BE2C (cell line): ENCODE measurements at regions not wholly inside any gene's neighbourhood (a gene's known extent, or its start where the extent isn't known, plus 50 kb on each side); places are given as distances from the start of the nearest gene placed in this dataset.

Source experiments
- DNase-seq: peaks from one replicate; pipeline ENCODE4 v3.0.0-alpha.2; 2020
- H3K27me3 ChIP-seq: fragments of 250-450 bp; sonication (Bioruptor Pico); 2 replicates; pipeline ENCODE4 v1.5.1; 2020; ENCODE audit warnings: mild to moderate bottlenecking
- H3K36me3 ChIP-seq: fragments of 250-450 bp; sonication (Bioruptor Pico); 2 replicates; pipeline ENCODE4 v1.5.1; 2020; ENCODE audit warnings: mild to moderate bottlenecking
- H3K4me1 ChIP-seq: fragments of 250-450 bp; sonication (Bioruptor Pico); 2 replicates; pipeline ENCODE4 v1.5.1; 2020
- H3K4me3 ChIP-seq: 2 replicates; pipeline ENCODE4 v1.5.1; 2011; ENCODE audit warnings: low read depth, low read length
- H3K9me3 ChIP-seq: fragments of 250-450 bp; sonication (Bioruptor Pico); 2 replicates; pipeline ENCODE4 v1.5.1; 2020
- CTCF ChIP-seq: IDR thresholded peaks from 2 replicates; pipeline ENCODE4 v1.5.1; 2012; ENCODE audit warnings: mild to moderate bottlenecking, low read depth, low read length

- Histone ChIP-seq H3K9me3 (no peaks in the 10 kb centered on the region), H3K27me3 (no peaks in the 10 kb centered on the region), H3K4me3 (no peak overlapping the region), H3K36me3 (no peaks in the 10 kb centered on the region), H3K4me1 (no peaks in the 10 kb centered on the region)
- no peak for TF ChIP-seq CTCF
- DNase-seq: no peak
These were observed 316.6 kb upstream of the CHST9 start for GRCh38 chr18:27501671-27502070.

- Histone ChIP-seq H3K4me1 (no peaks in the 10 kb centered on the region), H3K27me3 (no peaks in the 10 kb centered on the region), H3K36me3 (no peaks in the 10 kb centered on the region), H3K9me3 (no peaks in the 10 kb centered on the region), H3K4me3 (no peak overlapping the region)
- no peak for DNase-seq
- TF ChIP-seq CTCF: no peak
These were observed 315.4 kb upstream of the CHST9 start for GRCh38 chr18:27500531-27500930.

DNA sequence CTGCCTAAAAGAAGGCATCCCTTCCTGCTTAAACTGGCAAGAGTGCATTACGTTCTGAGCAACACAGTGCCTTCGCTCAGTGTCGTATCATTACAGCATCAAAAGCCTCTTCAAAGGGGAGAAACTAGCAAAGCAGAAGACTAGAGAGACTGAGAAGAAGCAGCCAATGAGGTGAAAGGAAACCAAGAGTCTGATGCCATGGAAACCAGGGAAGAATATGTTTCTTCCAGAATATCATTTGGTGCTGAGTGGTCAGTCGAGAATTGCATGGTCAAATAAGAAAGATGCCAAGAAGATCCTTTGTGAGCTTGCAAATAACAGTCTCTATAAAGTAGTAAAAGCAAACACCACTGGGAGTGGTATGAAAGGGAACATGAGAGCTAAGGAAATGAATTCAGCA lies 312.1 kb upstream of the CHST9 start:
- TF ChIP-seq CTCF: no peak
- Histone ChIP-seq H3K9me3 (no peaks in the 10 kb centered on the region), H3K4me3 (no peak overlapping the region), H3K36me3 (no peaks in the 10 kb centered on the region), H3K4me1 (no peaks in the 10 kb centered on the region), H3K27me3 (no peaks in the 10 kb centered on the region)
- no peak for DNase-seq

DNA sequence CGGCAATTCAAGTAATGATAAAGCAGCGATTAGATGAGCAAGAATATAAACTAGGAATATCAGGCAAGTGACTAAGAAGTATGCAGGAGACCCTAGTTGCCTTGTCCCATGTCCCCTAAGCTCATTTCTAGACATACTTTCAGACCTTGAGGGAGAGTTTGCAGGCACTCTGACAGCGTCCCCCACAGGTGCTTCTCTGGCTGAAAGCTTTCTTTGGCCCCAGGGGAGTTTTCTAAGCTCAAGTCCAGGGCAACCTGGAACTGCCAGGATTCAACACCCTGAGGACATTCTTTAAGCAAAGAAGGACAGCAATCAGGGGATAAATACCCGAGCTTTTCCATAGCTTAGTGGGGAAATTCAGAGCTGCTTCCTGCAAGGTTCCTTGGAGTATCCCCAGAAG lies 308.1 kb upstream of the CHST9 start:
- no peak for TF ChIP-seq CTCF
- DNase-seq: no peak
- Histone ChIP-seq H3K4me1 (no peaks in the 10 kb centered on the region), H3K9me3 (no peaks in the 10 kb centered on the region), H3K27me3 (no peaks in the 10 kb centered on the region), H3K36me3 (no peaks in the 10 kb centered on the region), H3K4me3 (no peak overlapping the region)

- TF ChIP-seq CTCF: no peak
- H3K9me3 ChIP-seq: no peaks in the 10 kb centered on the region
- no peak overlapping the region for H3K4me3 ChIP-seq
- no peaks in the 10 kb centered on the region for H3K4me1 ChIP-seq
- H3K27me3 ChIP-seq: no peaks in the 10 kb centered on the region
- no peak for DNase-seq
- H3K36me3 ChIP-seq: no peaks in the 10 kb centered on the region
These were observed 306.7 kb upstream of the CHST9 start for GRCh38 chr18:27491772-27492171.

GRCh38 chr18:27483276-27483675 lies 298.2 kb upstream of the CHST9 start:
- H3K4me3 ChIP-seq: no peak overlapping the region
- H3K9me3 ChIP-seq: no peaks in the 10 kb centered on the region
- no peaks in the 10 kb centered on the region for H3K27me3 ChIP-seq
- no peaks in the 10 kb centered on the region for H3K36me3 ChIP-seq
- H3K4me1 ChIP-seq: no peaks in the 10 kb centered on the region
- no peak for TF ChIP-seq CTCF
- DNase-seq: no peak
